ENCODE measurements at regions not wholly inside any gene's neighbourhood (a gene's known extent, or its start where the extent isn't known, plus 50 kb on each side); places are given as distances from the start of the nearest gene placed in this dataset.

- Histone ChIP-seq H4K20me1 (ENCODE audit: insufficient read depth, low read length) (no peaks in the 10 kb centered on the region), H3K36me3 (replicated peaks in 1 of 2; ENCODE audit: control insufficient read depth in 1 of 2, insufficient read depth in 2 of 2, low read length in 2 of 2) (no peaks in the 10 kb centered on the region), H3K4me2 (ENCODE audit: low read depth, low read length) (no peak overlapping the region), H3K9ac (ENCODE audit: insufficient read depth, low read depth, low read length) (no peak overlapping the region), H3K4me3 (replicated peaks in 1 of 3; ENCODE audit: insufficient read depth in 1 of 3, low read depth in 2 of 3, low read length in 3 of 3) (no peak overlapping the region), H3K4me1 (ENCODE audit: insufficient read depth, low read length) (peaks cover 58% of the 10 kb centered on the region), H3K9me3 (ENCODE audit: low read length) (no peaks in the 10 kb centered on the region), H3K79me2 (ENCODE audit: insufficient read depth, low read length) (no peaks in the 10 kb centered on the region), H3K27ac (ENCODE audit: extremely low read length, insufficient read depth, low read length) (no peak overlapping the region), H3K27me3 (ENCODE audit: control insufficient read depth in 1 of 2, insufficient read depth in 2 of 2, low read length in 2 of 2) (peaks cover 2 to 13% of the 10 kb centered on the region in 2 experiments), H2AFZ (ENCODE audit: low read length) (no peak overlapping the region)
- BruUV-seq (replicated peaks): no TSS peak
- ATAC-seq: no peak
- DNase-seq (ENCODE audit: low spot score): no peak
- ChIA-PET CTCF (ENCODE audit: low intra/inter-chr PET ratio, low total read pairs) (no interaction called here), POLR2A (no interaction called here)
- in situ Hi-C loops (cut with HindIII; ENCODE audit: extremely low pct_ligation_motif_present, low pct_unique_long_range_greater_than_20kb) (loop anchor here (10.0 kb wide), 1 partner anchor 192 kb away; no protein-coding TSS in a partner anchor), intact Hi-C loops (cut with micrococcal nuclease; ENCODE audit: unreplicated experiment) (no loop called here)
- 3% methylated on average over 6 of the region's 6 CpGs for WGBS (ENCODE audit: low lambda C conversion rate)
- TF ChIP-seq SRY (CRISPR knock-in tag; IDR thresholded peaks at IDR 0.05): no peak
- no peak for TF ChIP-seq FOXC1 (CRISPR knock-in tag; IDR thresholded peaks at IDR 0.05; ENCODE audit: borderline replicate concordance)
- TF ChIP-seq ZNF605 (CRISPR knock-in tag; IDR thresholded peaks at IDR 0.05): no peak
- TF ChIP-seq FOXA1 (IDR thresholded peaks at IDR 0.05): no peak
- no peak for TF ChIP-seq FOXA1 (CRISPR knock-in tag; IDR thresholded peaks at IDR 0.05)
- no peak for TF ChIP-seq JDP2 (CRISPR knock-in tag; IDR thresholded peaks at IDR 0.05; ENCODE audit: borderline replicate concordance)
- no peak for TF ChIP-seq CC2D1A (CRISPR knock-in tag; IDR thresholded peaks at IDR 0.05)
- no peak for TF ChIP-seq ZBTB44 (CRISPR knock-in tag; IDR thresholded peaks at IDR 0.05)
- TF ChIP-seq PAX8 (CRISPR knock-in tag; IDR thresholded peaks at IDR 0.05; ENCODE audit: borderline replicate concordance): no peak
- FAIRE-seq: no peak
These were observed 109.9 kb upstream of the PTPRM start for GRCh38 chr18:7457262-7457661.
